ENCODE measurements at regions not wholly inside any gene's neighbourhood (a gene's known extent, or its start where the extent isn't known, plus 50 kb on each side); places are given as distances from the start of the nearest gene placed in this dataset.
"Not testable (repeated sequence)": the region's sequence is repeated elsewhere in the genome, so short reads cannot be mapped to it uniquely, and the experiment has no call there.

DNA sequence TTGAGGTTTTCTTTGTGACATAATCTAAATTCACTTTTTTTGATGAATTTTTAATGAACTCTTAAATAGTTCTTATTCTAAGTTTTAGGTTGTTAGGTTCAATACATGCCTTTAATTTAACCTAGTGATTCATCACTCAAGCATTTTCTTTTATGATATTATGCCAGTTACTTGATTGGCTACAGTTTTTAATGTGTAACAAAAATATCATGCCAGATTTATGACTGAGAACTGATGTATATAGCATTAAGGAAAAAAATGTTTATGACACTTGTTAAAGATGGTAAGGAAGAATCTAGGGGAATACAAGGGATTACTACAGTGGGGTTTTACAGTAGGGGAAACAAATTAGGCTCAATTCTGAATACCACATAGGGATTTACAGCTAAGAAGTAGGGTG is 103.1 kb downstream of the VGLL3 start:
- no peak for TF ChIP-seq SP1 (IDR thresholded peaks at IDR 0.05)
- TF ChIP-seq, protein P1, sequence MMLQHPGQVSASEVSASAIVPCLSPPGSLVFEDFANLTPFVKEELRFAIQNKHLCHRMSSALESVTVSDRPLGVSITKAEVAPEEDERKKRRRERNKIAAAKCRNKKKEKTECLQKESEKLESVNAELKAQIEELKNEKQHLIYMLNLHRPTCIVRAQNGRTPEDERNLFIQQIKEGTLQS (IDR thresholded peaks at IDR 0.05): no peak
- TF ChIP-seq RAD21 (IDR thresholded peaks at IDR 0.05): no peak
- TF ChIP-seq NR2F2 (IDR thresholded peaks at IDR 0.05): no peak
- no peak for TF ChIP-seq GABPA (IDR thresholded peaks at IDR 0.05 in 1 of 2, conservative IDR thresholded peaks at IDR 0.05 in 1 of 2)
- no peak for TF ChIP-seq YY1 (IDR thresholded peaks at IDR 0.05)
- TF ChIP-seq EGR1 (IDR thresholded peaks at IDR 0.05; ENCODE audit: low read depth in 2 of 2): no peak
- TF ChIP-seq, protein P2, sequence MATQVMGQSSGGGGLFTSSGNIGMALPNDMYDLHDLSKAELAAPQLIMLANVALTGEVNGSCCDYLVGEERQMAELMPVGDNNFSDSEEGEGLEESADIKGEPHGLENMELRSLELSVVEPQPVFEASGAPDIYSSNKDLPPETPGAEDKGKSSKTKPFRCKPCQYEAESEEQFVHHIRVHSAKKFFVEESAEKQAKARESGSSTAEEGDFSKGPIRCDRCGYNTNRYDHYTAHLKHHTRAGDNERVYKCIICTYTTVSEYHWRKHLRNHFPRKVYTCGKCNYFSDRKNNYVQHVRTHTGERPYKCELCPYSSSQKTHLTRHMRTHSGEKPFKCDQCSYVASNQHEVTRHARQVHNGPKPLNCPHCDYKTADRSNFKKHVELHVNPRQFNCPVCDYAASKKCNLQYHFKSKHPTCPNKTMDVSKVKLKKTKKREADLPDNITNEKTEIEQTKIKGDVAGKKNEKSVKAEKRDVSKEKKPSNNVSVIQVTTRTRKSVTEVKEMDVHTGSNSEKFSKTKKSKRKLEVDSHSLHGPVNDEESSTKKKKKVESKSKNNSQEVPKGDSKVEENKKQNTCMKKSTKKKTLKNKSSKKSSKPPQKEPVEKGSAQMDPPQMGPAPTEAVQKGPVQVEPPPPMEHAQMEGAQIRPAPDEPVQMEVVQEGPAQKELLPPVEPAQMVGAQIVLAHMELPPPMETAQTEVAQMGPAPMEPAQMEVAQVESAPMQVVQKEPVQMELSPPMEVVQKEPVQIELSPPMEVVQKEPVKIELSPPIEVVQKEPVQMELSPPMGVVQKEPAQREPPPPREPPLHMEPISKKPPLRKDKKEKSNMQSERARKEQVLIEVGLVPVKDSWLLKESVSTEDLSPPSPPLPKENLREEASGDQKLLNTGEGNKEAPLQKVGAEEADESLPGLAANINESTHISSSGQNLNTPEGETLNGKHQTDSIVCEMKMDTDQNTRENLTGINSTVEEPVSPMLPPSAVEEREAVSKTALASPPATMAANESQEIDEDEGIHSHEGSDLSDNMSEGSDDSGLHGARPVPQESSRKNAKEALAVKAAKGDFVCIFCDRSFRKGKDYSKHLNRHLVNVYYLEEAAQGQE (IDR thresholded peaks at IDR 0.05): no peak
- TF ChIP-seq, protein P3, sequence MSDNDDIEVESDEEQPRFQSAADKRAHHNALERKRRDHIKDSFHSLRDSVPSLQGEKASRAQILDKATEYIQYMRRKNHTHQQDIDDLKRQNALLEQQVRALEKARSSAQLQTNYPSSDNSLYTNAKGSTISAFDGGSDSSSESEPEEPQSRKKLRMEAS (IDR thresholded peaks at IDR 0.05): no peak
- no peak for TF ChIP-seq RXRA (IDR thresholded peaks at IDR 0.05)
- TF ChIP-seq HNF4G (IDR thresholded peaks at IDR 0.05): no peak
- DNase-seq (ENCODE audit: low spot score): no peak

DNA sequence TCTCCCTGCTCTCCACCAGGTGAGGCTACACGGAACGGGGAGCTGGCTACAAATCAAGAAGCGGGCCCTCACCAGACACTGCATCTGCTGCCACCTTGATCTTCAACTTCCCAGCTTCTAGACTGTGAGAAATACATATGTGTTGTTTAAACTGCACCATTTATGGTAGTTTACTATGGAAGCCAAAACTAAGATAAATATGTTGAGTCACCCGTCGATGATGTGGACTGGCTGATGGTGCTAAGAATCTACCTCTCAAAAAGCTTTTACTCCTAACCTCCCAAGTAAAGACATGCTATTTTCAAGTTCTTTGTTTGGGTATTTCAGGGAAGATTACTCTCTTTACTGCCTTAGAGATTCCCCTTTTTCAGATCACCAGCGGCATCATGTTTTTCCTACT is 110.9 kb downstream of the VGLL3 start:
- no peak for DNase-seq (ENCODE audit: low spot score)
- TF ChIP-seq, protein P3 (IDR thresholded peaks at IDR 0.05): no peak
- TF ChIP-seq RAD21 (IDR thresholded peaks at IDR 0.05) (no peak), YY1 (IDR thresholded peaks at IDR 0.05) (no peak), FOXA1 (IDR thresholded peaks at IDR 0.05) (no peak), RXRA (IDR thresholded peaks at IDR 0.05) (no peak), HNF4A (conservative IDR thresholded peaks at IDR 0.05) (no peak), TAF1 (conservative IDR thresholded peaks at IDR 0.05) (no peak), HNF4G (IDR thresholded peaks at IDR 0.05) (no peak), EGR1 (IDR thresholded peaks at IDR 0.05; ENCODE audit: low read depth in 2 of 2) (no peak), JUND (IDR thresholded peaks at IDR 0.05) (no peak), GABPA (IDR thresholded peaks at IDR 0.05 in 1 of 2, conservative IDR thresholded peaks at IDR 0.05 in 1 of 2) (no peak)
- TF ChIP-seq, protein P4, sequence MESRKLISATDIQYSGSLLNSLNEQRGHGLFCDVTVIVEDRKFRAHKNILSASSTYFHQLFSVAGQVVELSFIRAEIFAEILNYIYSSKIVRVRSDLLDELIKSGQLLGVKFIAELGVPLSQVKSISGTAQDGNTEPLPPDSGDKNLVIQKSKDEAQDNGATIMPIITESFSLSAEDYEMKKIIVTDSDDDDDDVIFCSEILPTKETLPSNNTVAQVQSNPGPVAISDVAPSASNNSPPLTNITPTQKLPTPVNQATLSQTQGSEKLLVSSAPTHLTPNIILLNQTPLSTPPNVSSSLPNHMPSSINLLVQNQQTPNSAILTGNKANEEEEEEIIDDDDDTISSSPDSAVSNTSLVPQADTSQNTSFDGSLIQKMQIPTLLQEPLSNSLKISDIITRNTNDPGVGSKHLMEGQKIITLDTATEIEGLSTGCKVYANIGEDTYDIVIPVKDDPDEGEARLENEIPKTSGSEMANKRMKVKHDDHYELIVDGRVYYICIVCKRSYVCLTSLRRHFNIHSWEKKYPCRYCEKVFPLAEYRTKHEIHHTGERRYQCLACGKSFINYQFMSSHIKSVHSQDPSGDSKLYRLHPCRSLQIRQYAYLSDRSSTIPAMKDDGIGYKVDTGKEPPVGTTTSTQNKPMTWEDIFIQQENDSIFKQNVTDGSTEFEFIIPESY (IDR thresholded peaks at IDR 0.05): no peak
- TF ChIP-seq, protein P2 (IDR thresholded peaks at IDR 0.05): no peak
- H3K9ac ChIP-seq (ENCODE audit: low read depth in 1 of 2, low read length in 2 of 2): no peak overlapping the region
- H3K27me3 ChIP-seq (ENCODE audit: control insufficient read depth in 4 of 4, insufficient read depth in 4 of 4, low read length in 3 of 4): peaks cover 0 to 3% (median 1%) of the 10 kb centered on the region in 4 donors
- no peaks in the 10 kb centered on the region for H3K9me3 ChIP-seq (ENCODE audit: control insufficient read depth in 4 of 4, low read length in 3 of 4)
- H3K4me1 ChIP-seq (ENCODE audit: control insufficient read depth in 4 of 4, insufficient read depth in 4 of 4, low read length in 3 of 4): no peaks in the 10 kb centered on the region
- H3K36me3 ChIP-seq (ENCODE audit: control insufficient read depth in 4 of 4, insufficient read depth in 3 of 4, low read depth in 1 of 4, low read length in 3 of 4): no peaks in the 10 kb centered on the region
- H3K4me3 ChIP-seq (ENCODE audit: low read depth in 1 of 3, low read length in 3 of 3): no peak overlapping the region
- 92% methylated on average over 6 of the region's 6 CpGs for WGBS
- no peak overlapping the region for H3K27ac ChIP-seq (ENCODE audit: low read depth in 1 of 2, low read length in 2 of 2)

More for the DNA sequence above, 103.1 kb downstream of the VGLL3 start:
- Histone ChIP-seq H3K9me3 (ENCODE audit: control insufficient read depth in 4 of 4, low read length in 3 of 4) (no peaks in the 10 kb centered on the region), H3K27me3 (ENCODE audit: control insufficient read depth in 4 of 4, insufficient read depth in 4 of 4, low read length in 3 of 4) (no peaks in the 10 kb centered on the region), H3K36me3 (ENCODE audit: control insufficient read depth in 4 of 4, insufficient read depth in 3 of 4, low read depth in 1 of 4, low read length in 3 of 4) (no peaks in the 10 kb centered on the region), H3K27ac (ENCODE audit: low read depth in 1 of 2, low read length in 2 of 2) (no peak overlapping the region), H3K4me1 (ENCODE audit: control insufficient read depth in 4 of 4, insufficient read depth in 4 of 4, low read length in 3 of 4) (no peaks in the 10 kb centered on the region), H3K9ac (ENCODE audit: low read depth in 1 of 2, low read length in 2 of 2) (no peak overlapping the region), H3K4me3 (ENCODE audit: low read depth in 1 of 3, low read length in 3 of 3) (no peak overlapping the region)

DNA sequence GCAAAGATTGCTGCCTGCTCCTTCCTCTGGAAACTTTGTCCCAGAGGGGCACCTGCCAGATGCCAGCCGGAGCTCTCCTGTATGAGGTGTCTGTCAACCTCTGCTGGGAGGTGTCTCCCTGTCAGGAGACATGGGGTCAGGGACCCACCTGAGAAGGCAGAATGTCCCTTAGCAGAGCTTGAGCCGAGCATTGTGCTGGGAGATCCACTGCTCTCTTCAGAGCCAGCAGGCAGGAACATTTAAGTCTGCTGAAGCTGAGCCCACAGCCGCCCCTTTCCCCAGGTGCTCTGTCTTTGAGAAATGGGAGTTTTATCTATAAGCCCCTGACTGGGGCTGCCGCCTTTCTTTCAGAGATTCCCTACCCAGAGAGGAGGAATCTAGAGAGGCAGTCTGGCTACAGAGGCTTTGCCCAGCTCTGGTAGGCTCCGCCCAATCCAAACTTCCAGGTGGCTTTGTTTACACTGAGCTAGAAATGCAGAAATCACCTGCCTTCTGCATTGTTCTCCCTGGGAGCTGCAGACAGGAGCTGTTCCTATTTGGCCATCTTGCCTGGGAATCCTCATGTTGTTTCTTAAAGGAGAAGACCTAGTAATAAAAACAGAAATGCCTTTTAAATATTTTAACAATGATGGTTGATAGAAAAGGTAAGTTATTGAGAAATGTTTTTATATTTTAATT is 114.3 kb downstream of the VGLL3 start:
- H3K4me1 ChIP-seq (ENCODE audit: control insufficient read depth in 4 of 4, insufficient read depth in 4 of 4, low read length in 3 of 4); H3K27ac ChIP-seq (ENCODE audit: low read depth in 1 of 2, low read length in 2 of 2); DNase-seq (ENCODE audit: low spot score); H3K36me3 ChIP-seq (ENCODE audit: control insufficient read depth in 4 of 4, insufficient read depth in 3 of 4, low read depth in 1 of 4, low read length in 3 of 4); H3K9me3 ChIP-seq (ENCODE audit: control insufficient read depth in 4 of 4, low read length in 3 of 4); H3K4me3 ChIP-seq (ENCODE audit: low read depth in 1 of 3, low read length in 3 of 3); H3K9ac ChIP-seq (ENCODE audit: low read depth in 1 of 2, low read length in 2 of 2); H3K27me3 ChIP-seq (ENCODE audit: control insufficient read depth in 4 of 4, insufficient read depth in 4 of 4, low read length in 3 of 4): not testable (repeated sequence)
- WGBS: 38% methylated on average over 5 of the region's 5 CpGs
